GM19023 (cell line): ENCODE measurements at regions not wholly inside any gene's neighbourhood (a gene's known extent, or its start where the extent isn't known, plus 50 kb on each side); places are given as distances from the start of the nearest gene placed in this dataset.
"Not testable (repeated sequence)": the region's sequence is repeated elsewhere in the genome, so short reads cannot be mapped to it uniquely, and the experiment has no call there.

Experiments used
- ATAC-seq: cut with Tn5 transposase; IDR thresholded peaks from one replicate; pipeline ENCODE4 v1.9.1; 2021; ENCODE audit warnings: mild to moderate bottlenecking, moderate library complexity; ENCODE audit not compliant: unreplicated experiment

DNA sequence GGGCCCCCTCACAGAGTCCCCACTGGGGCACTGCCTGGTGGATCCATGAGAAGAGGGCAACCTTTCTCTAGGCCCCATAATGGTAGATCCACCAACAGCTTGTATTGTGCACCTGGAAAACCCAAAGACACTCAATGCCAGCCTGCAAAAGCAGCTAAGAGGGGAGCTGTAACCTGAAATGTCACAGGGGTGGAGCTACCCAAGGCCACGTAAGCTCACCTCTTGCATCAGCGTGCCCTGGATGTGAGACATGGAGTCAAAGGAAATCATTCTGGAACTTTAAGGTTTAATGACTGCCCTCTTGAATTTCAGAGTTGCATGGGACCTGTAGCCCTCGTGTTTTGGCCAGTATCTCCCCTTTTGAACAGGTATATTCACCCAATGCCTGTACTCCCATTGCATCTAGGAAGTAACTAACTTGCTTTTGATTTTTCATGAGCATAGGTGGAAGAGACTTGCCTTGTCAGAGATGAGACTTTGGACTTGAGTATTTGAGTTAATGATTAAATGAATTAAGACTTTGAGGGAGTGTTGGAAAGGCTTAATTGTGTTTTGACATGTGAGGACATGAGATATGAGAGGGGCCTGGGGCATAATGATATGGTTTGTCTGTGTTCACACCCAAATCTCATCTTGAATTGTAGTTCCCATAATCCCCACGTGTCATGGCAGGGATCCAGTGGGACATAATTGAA, 900.9 kb upstream of the ROBO1 start:
- ATAC-seq: no peak

GRCh38 chr3:80668100-80668499, 900.3 kb upstream of the ROBO1 start:
- ATAC-seq: no peak

DNA sequence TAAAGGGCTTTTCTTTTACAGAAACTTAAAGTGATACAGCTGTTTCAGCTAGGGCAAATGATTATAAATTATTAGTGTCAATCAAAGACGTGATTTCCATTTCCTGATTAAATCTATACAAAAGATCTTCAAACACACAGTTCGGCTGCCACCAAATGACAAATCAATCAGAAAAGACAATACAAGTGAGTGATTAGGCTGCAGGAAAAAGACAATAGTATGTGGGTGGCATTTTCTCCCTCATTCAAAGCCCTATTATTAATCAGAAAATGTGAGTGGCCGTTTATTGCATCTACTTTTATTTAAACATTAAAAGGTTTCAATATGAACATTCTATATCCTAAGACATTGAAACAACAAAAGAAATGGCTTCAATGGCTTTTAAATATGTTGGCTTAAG, 895.6 kb upstream of the ROBO1 start:
- ATAC-seq: no peak

DNA sequence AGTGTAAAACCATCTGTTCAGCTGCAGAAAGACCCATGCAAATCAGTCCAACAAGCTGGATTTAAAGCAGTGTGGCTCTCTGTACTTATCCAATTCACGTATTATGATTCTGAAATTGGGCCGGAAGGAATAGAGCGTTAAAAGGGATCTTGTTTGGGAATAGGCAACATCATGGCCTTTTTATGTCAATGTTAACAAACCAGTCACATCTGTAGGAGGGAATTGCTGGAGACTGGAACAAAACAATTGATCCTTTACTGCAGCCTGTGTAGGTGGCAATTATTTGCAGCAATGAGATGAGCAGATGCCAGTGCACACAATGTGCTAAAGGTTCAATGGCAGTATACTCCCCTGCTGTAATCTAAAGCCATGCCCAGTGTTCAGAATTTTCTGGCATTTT, 887.4 kb upstream of the ROBO1 start:
- ATAC-seq: no peak

- no peak for ATAC-seq
These were observed 881.4 kb upstream of the ROBO1 start for GRCh38 chr3:80649170-80649569.

GRCh38 chr3:80643421-80643820, 875.6 kb upstream of the ROBO1 start:
- no peak for ATAC-seq

- ATAC-seq: no peak
These were observed 850.8 kb upstream of the ROBO1 start for GRCh38 chr3:80618295-80619256.

DNA sequence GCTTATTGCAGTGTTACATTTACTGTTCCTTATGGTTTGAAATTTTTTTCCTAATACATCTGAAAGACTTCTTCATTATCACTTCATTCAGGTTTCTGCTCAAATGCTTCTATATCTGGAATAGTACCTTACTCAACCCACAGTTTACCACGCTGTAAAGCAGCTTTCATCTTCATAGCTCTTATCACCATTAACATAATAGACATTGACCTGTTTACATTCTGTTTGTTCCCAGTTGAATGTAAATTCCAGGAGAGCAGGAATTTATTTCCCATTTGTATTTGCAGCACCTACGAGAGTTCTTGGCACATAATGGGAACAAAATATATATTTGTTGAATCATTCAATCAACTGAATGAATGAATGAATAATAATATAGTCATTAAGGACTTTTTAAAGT, 844.6 kb upstream of the ROBO1 start:
- no peak for ATAC-seq

GRCh38 chr3:80608072-80608471, 840.3 kb upstream of the ROBO1 start:
- ATAC-seq: not testable (repeated sequence)

GRCh38 chr3:80606073-80606472, 838.3 kb upstream of the ROBO1 start:
- ATAC-seq: no peak

DNA sequence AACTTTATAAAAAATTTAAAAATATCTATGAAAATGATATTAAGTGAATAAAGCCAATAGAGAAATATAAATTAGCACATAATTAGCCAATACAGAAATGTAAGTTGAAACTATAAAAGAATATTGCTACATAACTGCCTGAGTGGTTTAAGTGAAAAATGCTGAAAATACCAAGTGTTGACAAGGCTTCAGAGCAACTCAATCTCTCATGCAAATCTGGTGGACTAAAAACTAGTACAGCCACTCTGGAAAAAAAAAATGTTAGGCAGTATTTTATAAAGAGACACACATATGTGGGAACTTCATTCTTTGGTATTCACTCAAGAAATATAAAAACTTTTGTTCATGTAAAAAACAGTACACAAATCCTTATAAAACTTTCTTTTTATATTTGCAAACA, 833.7 kb upstream of the ROBO1 start:
- no peak for ATAC-seq

DNA sequence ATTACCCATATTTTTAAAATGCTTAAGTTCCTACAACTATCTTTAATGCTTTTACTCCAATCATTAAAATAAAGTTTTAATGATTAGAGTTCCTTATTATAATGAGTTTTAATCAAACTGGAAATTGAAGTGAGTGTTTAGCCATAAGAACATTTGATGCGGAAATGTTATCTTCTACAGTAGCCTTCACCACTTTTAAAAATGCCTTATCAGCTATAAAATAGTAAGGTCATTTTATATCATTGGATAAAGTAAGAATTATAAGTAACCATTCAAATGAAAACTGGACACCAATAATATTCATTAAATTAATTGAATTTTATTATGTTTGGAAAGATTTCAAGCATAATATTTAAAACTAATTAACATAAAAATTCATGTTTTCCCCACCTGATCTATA, 825.0 kb upstream of the ROBO1 start:
- no peak for ATAC-seq

GRCh38 chr3:80586338-80586737, 818.5 kb upstream of the ROBO1 start:
- ATAC-seq: no peak

DNA sequence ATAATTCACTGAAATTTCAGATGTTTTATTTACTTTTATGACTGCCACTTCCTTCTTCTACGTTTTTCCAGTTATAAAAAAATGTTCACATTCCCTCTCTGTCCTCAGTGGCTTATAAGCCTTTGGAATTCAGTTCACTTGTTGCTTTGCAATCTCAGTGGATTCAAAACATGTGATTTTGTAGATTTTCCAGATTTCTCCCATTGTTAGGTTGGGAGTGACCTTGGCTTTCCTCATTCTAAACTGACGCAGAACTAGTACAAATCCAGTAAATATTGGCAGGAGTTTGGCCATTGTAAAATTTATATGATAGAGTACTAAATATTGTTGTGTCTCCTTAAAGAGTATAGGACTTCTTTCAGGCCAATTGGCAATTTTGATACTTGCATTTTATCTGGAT, 812.3 kb upstream of the ROBO1 start:
- ATAC-seq: no peak

GRCh38 chr3:80564391-80564790, 796.6 kb upstream of the ROBO1 start:
- ATAC-seq: no peak

DNA sequence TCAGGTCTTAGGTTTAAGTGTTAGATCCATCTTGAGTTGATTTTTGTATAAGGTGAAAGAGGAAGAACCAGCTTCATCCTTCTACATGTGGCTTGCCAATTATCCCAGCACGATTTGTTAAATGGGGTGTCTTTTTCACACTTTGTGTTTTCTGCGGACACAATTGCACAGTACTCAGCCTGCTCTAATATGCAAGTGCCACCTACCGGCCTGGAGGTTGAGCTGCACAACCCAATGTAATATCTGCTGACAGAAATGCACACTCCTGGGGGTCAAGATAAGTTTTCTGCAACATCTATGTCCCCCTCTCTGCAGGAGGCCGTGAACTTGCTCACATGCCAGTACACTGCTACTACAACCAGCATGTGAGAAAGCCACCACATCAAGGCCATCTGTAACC, 791.9 kb upstream of the ROBO1 start:
- ATAC-seq: no peak

DNA sequence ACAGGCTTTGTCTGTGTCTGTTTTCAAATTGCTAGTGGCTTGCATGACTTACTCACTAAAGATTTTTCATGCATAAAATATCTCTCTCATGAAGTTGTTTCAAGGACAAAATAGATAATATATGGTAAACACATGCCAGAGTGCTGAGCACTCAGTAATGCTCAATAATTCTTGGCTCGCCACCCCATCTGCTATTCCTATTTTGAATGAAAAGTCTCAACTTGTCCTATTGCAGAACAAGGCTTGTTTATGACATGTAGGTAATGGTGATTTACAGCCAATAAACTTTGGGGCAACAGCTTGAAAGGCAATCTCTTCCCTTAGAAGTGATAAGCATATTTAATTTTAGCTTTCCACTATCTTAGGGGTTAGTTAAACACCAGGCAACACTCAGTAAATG, 789.0 kb upstream of the ROBO1 start:
- no peak for ATAC-seq

- ATAC-seq: no peak
These were observed 786.5 kb upstream of the ROBO1 start for GRCh38 chr3:80554304-80554703.

- no peak for ATAC-seq
These were observed 785.4 kb upstream of the ROBO1 start for GRCh38 chr3:80553211-80553610.

- no peak for ATAC-seq
These were observed 782.4 kb upstream of the ROBO1 start for GRCh38 chr3:80550174-80550573.

GRCh38 chr3:80549173-80549572, 781.4 kb upstream of the ROBO1 start:
- no peak for ATAC-seq

DNA sequence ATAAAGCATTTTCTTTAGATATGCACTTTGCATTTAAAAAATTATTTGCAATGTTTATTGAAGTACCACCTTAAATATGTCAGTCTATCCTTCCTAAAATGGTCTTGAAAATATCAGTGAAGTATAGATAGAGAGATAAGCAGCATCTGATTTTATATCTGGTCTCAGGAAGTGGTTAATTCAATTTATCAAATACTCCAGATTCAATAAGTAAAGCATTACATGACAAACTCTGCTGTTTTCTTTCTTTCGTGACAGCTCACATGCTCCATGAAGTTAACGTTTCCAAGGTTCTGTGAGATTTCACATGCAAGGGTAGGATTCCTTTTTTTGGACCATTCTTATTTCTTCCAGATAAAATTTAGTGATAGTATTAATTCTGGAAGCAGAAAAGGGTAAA, 775.4 kb upstream of the ROBO1 start:
- no peak for ATAC-seq
